IMR-90 (cell line): ENCODE measurements at regions not wholly inside any gene's neighbourhood (a gene's known extent, or its start where the extent isn't known, plus 50 kb on each side); places are given as distances from the start of the nearest gene placed in this dataset.

Experiments
- ATAC-seq: fragments of 200-7000 bp; cut with Tn5 transposase; 2 replicates; pipeline ENCODE4 v1.9.1; 2020; ENCODE audit warnings: low read depth, mild to moderate bottlenecking, moderate library complexity
- BruUV-seq: library from RNA; stranded (reverse); fragments of 400-500 nt; replicated peaks from 2 replicates; lab custom pipeline; 2021; lab: Mats Ljungman, UMichigan
- CTCF ChIA-PET: fragments of 300-600 bp; formaldehyde crosslinking; extraction: SDS; loops from one replicate; lab custom pipeline; 2021; ENCODE audit warnings: antibody characterized with exemption; lab: Yijun Ruan, JAX
- POLR2A ChIA-PET: fragments of 300-600 bp; sonication (Branson Sonifier 250); formaldehyde crosslinking; loops from one replicate; lab custom pipeline; 2022; ENCODE audit warnings: antibody characterized with exemption; ENCODE audit not compliant: unreplicated experiment; lab: Charles Lee
- DNase-seq: peaks from one replicate; pipeline ENCODE4 v3.0.0; 2013
- H2AFZ ChIP-seq: replicated peaks from 2 replicates; pipeline ENCODE3; 2013; ENCODE audit warnings: low read length, mild to moderate bottlenecking; ENCODE audit not compliant: poor library complexity
- H2AK5ac ChIP-seq: 2 replicates; pipeline ENCODE4 v1.6.1; 2013; ENCODE audit warnings: low read depth, low read length, inconsistent platforms
- H2AK9ac ChIP-seq: replicated peaks from 2 replicates; pipeline ENCODE3; 2013; ENCODE audit warnings: mild to moderate bottlenecking, low read depth, low read length, moderate library complexity; ENCODE audit not compliant: poor library complexity
- H2BK120ac ChIP-seq: 2 replicates; pipeline ENCODE4 v1.6.1; 2013; ENCODE audit warnings: low read depth, low read length, inconsistent platforms
- H2BK15ac ChIP-seq: 3 replicates; pipeline ENCODE4 v1.6.1; 2013; ENCODE audit warnings: low read depth, low read length, inconsistent platforms
- H2BK20ac ChIP-seq: 2 replicates; pipeline ENCODE4 v1.6.1; 2013; ENCODE audit warnings: low read depth, mild to moderate bottlenecking, inconsistent platforms, low read length, moderate library complexity
- H2BK5ac ChIP-seq: 2 replicates; pipeline ENCODE4 v1.6.1; 2013; ENCODE audit warnings: mild to moderate bottlenecking, low read depth, low read length, inconsistent platforms; ENCODE audit not compliant: poor library complexity, severe bottlenecking
- H3K14ac ChIP-seq: replicated peaks from 2 replicates; pipeline ENCODE4 v1.6.1; 2013; ENCODE audit warnings: low read depth, low read length, inconsistent platforms
- H3K18ac ChIP-seq: 2 replicates; pipeline ENCODE4 v1.6.1; 2013; ENCODE audit warnings: low read depth, low read length, control low read depth
- H3K23ac ChIP-seq: 2 replicates; pipeline ENCODE4 v1.6.1; 2013; ENCODE audit warnings: low read depth, low read length, inconsistent platforms
- H3K27ac ChIP-seq: 2 replicates; pipeline ENCODE4 v1.5.1; 2013; ENCODE audit warnings: mild to moderate bottlenecking, control low read depth, low read length; ENCODE audit not compliant: insufficient read depth
- H3K27me3 ChIP-seq: 2 replicates; pipeline ENCODE4 v1.6.1; 2013; ENCODE audit warnings: low read length; ENCODE audit not compliant: control insufficient read depth, insufficient read depth
- H3K36me3 ChIP-seq: 2 replicates; pipeline ENCODE4 v1.6.1; 2013; ENCODE audit warnings: low read length, mixed read lengths; ENCODE audit not compliant: control insufficient read depth, insufficient read depth
- H3K4ac ChIP-seq: 2 replicates; pipeline ENCODE4 v1.6.1; 2013; ENCODE audit warnings: low read depth, low read length, inconsistent platforms
- H3K4me1 ChIP-seq: 2 replicates; pipeline ENCODE4 v1.6.1; 2013; ENCODE audit warnings: low read length, mixed read lengths; ENCODE audit not compliant: control insufficient read depth, insufficient read depth
- H3K4me2 ChIP-seq: 2 replicates; pipeline ENCODE4 v1.6.1; 2013; ENCODE audit warnings: low read depth, mild to moderate bottlenecking, control low read depth, low read length, moderate library complexity
- H3K4me3 ChIP-seq: 2 replicates; pipeline ENCODE4 v1.5.1; 2013; ENCODE audit warnings: low read depth, mild to moderate bottlenecking, control low read depth, low read length, moderate library complexity; ENCODE audit not compliant: insufficient read depth
- H3K56ac ChIP-seq: 2 replicates; pipeline ENCODE4 v1.6.1; 2013; ENCODE audit warnings: low read length, inconsistent platforms; ENCODE audit not compliant: insufficient read depth; ENCODE audit errors: extremely low read depth
- H3K79me1 ChIP-seq, 2 experiments: 2 replicates each; pipeline ENCODE4 v1.6.1; 2013; ENCODE audit warnings: low read length in 2 of 2, inconsistent platforms in 1 of 2, low read depth in 1 of 2
- H3K9ac ChIP-seq: 2 replicates; pipeline ENCODE4 v1.6.1; 2013; ENCODE audit warnings: low read depth, low read length, control low read depth
- H3K9me1 ChIP-seq: 2 replicates; pipeline ENCODE4 v1.6.1; 2013; ENCODE audit warnings: low read length, inconsistent platforms; ENCODE audit not compliant: insufficient read depth
- H3K9me3 ChIP-seq: 2 replicates; pipeline ENCODE4 v1.6.1; 2013; ENCODE audit warnings: low read length; ENCODE audit not compliant: control insufficient read depth, insufficient read depth
- H4K20me1 ChIP-seq: 2 replicates; pipeline ENCODE4 v1.6.1; 2013; ENCODE audit warnings: low read length, inconsistent platforms; ENCODE audit not compliant: insufficient read depth
- H4K5ac ChIP-seq: 2 replicates; pipeline ENCODE4 v1.6.1; 2013; ENCODE audit warnings: mild to moderate bottlenecking, low read depth, low read length, control low read depth
- H4K8ac ChIP-seq, 2 experiments: 2 replicates each; pipeline ENCODE4 v1.6.1; 2013; ENCODE audit warnings: low read depth in 2 of 2, low read length in 2 of 2, control low read depth in 1 of 2, inconsistent platforms in 1 of 2
- H4K91ac ChIP-seq: 2 replicates; pipeline ENCODE4 v1.6.1; 2013; ENCODE audit warnings: low read depth, low read length, inconsistent platforms; ENCODE audit not compliant: insufficient read depth
- BHLHE40 ChIP-seq: fragments of 150-350 bp; IDR thresholded peaks from 2 replicates; pipeline ENCODE4 v1.6.1; 2016; ENCODE audit warnings: mild to moderate bottlenecking, low read depth, low read length
- CEBPB ChIP-seq: IDR thresholded peaks from 2 replicates; pipeline ENCODE4 v1.6.1; 2012; ENCODE audit warnings: low read depth, low read length, improper control_type of control experiment
- CHD1 ChIP-seq: IDR thresholded peaks from 2 replicates; pipeline ENCODE4 v1.6.1; 2012; ENCODE audit warnings: low read depth, low read length, improper control_type of control experiment
- ELK1 ChIP-seq: fragments of 150-350 bp; IDR thresholded peaks from 2 replicates; pipeline ENCODE4 v1.6.1; 2016; ENCODE audit warnings: low read depth, mild to moderate bottlenecking, low read length, moderate library complexity, borderline replicate concordance
- FOS ChIP-seq: fragments of 150-350 bp; IDR thresholded peaks from 2 replicates; pipeline ENCODE4 v1.6.1; 2016; ENCODE audit warnings: low read depth, low read length
- MAFK ChIP-seq: IDR thresholded peaks from 2 replicates; pipeline ENCODE4 v1.6.1; 2012; ENCODE audit warnings: low read depth, low read length, improper control_type of control experiment
- MAZ ChIP-seq: IDR thresholded peaks from 2 replicates; pipeline ENCODE4 v1.6.1; 2012; ENCODE audit warnings: low read depth, mild to moderate bottlenecking, low read length, improper control_type of control experiment, moderate library complexity, borderline replicate concordance
- MXI1 ChIP-seq: IDR thresholded peaks from 2 replicates; pipeline ENCODE4 v1.6.1; 2012; ENCODE audit warnings: low read depth, mild to moderate bottlenecking, low read length, moderate library complexity, borderline replicate concordance
- NFE2L2 ChIP-seq: fragments of 150-350 bp; IDR thresholded peaks from 2 replicates; pipeline ENCODE4 v1.6.1; 2016; ENCODE audit warnings: low read depth, mild to moderate bottlenecking, low read length
- POLR2A ChIP-seq: IDR thresholded peaks from 2 replicates; pipeline ENCODE4 v1.6.1; 2012; ENCODE audit warnings: mild to moderate bottlenecking, low read depth, low read length
- RAD21 ChIP-seq: IDR thresholded peaks from 2 replicates; pipeline ENCODE4 v1.6.1; 2012; ENCODE audit warnings: low read length, improper control_type of control experiment
- RCOR1 ChIP-seq: IDR thresholded peaks from 2 replicates; pipeline ENCODE4 v1.6.1; 2012; ENCODE audit warnings: mild to moderate bottlenecking, low read length, improper control_type of control experiment; ENCODE audit not compliant: insufficient replicate concordance
- RFX5 ChIP-seq: IDR thresholded peaks from 2 replicates; pipeline ENCODE4 v1.8.0; 2012; ENCODE audit warnings: low read depth, mild to moderate bottlenecking, low read length, moderate library complexity
- SMC3 ChIP-seq: fragments of 150-350 bp; IDR thresholded peaks from 2 replicates; pipeline ENCODE4 v1.6.1; 2016; ENCODE audit warnings: low read depth, mild to moderate bottlenecking, antibody characterized with exemption, low read length, moderate library complexity
- USF2 ChIP-seq: fragments of 150-350 bp; IDR thresholded peaks from 2 replicates; pipeline ENCODE4 v1.6.1; 2017; ENCODE audit warnings: mild to moderate bottlenecking, antibody characterized with exemption, low read length, low read depth
- WGBS, 2 experiments: methylation state at CpG; one replicate each; pipeline versions ENCODE4 v1.1.5 to v1.1.7; 2013; ENCODE audit warnings: missing lambda C conversion rate in 2 of 2; ENCODE audit not compliant: insufficient read length in 1 of 2; ENCODE audit errors: extremely low coverage in 2 of 2; 5-methylcytosine and 5-hydroxymethylcytosine counted together
- dilution Hi-C: fragments of 300-500 bp; cut with HindIII; formaldehyde crosslinking; loops from one replicate; pipeline ENCODE4 v1.14.3; 2018; ENCODE audit warnings: low sequenced_read_pairs; ENCODE audit not compliant: unreplicated experiment
- in situ Hi-C: fragments of 300-500 bp; cut with MboI; formaldehyde crosslinking; loops from 3 replicates; pipeline ENCODE4 v1.14.3; 2019; ENCODE audit warnings: low sequenced_read_pairs, inconsistent platforms, mixed read lengths
- intact Hi-C: fragments of 100-400 bp; cut with micrococcal nuclease; formaldehyde crosslinking; loops from 2 replicates; pipeline ENCODE4 v1.10.0; 2022
- TF ChIP-seq, protein P1 (sequence below): conservative IDR thresholded peaks from 2 replicates; pipeline ENCODE4 v1.5.1; 2012; ENCODE audit warnings: mild to moderate bottlenecking, low read depth, low read length, improper control_type of control experiment

DNA sequence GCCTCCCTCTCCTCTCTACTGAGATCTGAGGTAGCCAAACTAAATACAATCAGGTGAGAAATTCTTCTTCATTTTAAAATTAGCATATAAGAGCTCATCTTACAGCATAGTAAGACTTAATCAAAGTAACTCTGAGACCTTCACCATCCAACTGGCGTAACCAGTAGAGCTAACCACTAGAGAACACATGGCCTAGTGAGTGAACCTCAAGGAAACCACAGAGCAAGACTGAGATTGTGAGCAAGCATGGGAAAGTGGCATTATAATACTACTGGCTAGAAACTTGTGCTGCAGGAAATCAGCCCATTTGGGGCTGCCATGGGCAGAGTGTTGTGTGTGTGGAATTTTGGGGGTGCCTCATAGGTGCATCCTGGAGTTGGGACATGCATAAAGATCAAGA is 61.1 kb upstream of the SPHKAP start:
- Histone ChIP-seq H3K79me1 (no peaks in the 10 kb centered on the region), H2AK9ac (no peak overlapping the region), H3K9ac (no peak overlapping the region), H3K23ac (no peak overlapping the region), H3K18ac (no peak overlapping the region), H3K4me3 (no peak overlapping the region), H2BK5ac (no peak overlapping the region), H3K36me3 (no peaks in the 10 kb centered on the region), H4K5ac (no peak overlapping the region), H3K4me1 (no peaks in the 10 kb centered on the region), H3K27ac (no peak overlapping the region), H3K4ac (no peak overlapping the region), H2AK5ac (no peak overlapping the region), H2BK15ac (no peak overlapping the region), H2AFZ (no peak overlapping the region), H3K56ac (no peak overlapping the region), H4K8ac (no peak overlapping the region), H2BK20ac (no peak overlapping the region), H3K27me3 (no peaks in the 10 kb centered on the region), H2BK120ac (no peak overlapping the region), H3K9me3 (peaks cover 10% of the 10 kb centered on the region; the same call in 1 of the 2 replicates), H3K9me1 (no peaks in the 10 kb centered on the region), H3K14ac (no peak overlapping the region), H4K91ac (no peak overlapping the region), H4K20me1 (no peaks in the 10 kb centered on the region), H3K4me2 (no peak overlapping the region)
- no CpG with 5 or more reads among the region's 1 CpG for WGBS, 2 experiments
- in situ Hi-C loops (no loop called here), intact Hi-C loops (no loop called here), dilution Hi-C loops (no loop called here)
- no peak for TF ChIP-seq FOS
- no peak for TF ChIP-seq RFX5
- no peak for TF ChIP-seq POLR2A
- no peak for TF ChIP-seq BHLHE40
- TF ChIP-seq, protein P1, sequence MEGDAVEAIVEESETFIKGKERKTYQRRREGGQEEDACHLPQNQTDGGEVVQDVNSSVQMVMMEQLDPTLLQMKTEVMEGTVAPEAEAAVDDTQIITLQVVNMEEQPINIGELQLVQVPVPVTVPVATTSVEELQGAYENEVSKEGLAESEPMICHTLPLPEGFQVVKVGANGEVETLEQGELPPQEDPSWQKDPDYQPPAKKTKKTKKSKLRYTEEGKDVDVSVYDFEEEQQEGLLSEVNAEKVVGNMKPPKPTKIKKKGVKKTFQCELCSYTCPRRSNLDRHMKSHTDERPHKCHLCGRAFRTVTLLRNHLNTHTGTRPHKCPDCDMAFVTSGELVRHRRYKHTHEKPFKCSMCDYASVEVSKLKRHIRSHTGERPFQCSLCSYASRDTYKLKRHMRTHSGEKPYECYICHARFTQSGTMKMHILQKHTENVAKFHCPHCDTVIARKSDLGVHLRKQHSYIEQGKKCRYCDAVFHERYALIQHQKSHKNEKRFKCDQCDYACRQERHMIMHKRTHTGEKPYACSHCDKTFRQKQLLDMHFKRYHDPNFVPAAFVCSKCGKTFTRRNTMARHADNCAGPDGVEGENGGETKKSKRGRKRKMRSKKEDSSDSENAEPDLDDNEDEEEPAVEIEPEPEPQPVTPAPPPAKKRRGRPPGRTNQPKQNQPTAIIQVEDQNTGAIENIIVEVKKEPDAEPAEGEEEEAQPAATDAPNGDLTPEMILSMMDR, result no peak
- no peak for TF ChIP-seq MXI1
- no peak for TF ChIP-seq ELK1
- TF ChIP-seq USF2, result no peak
- TF ChIP-seq CEBPB, result no peak
- TF ChIP-seq MAFK, result no peak
- no peak for TF ChIP-seq MAZ
- no peak for TF ChIP-seq RAD21
- no peak for TF ChIP-seq CHD1
- no peak for TF ChIP-seq SMC3
- no peak for TF ChIP-seq NFE2L2
- TF ChIP-seq RCOR1, result no peak
- no TSS peak for BruUV-seq
- CTCF ChIA-PET, result no interaction called here
- ATAC-seq (no peak), DNase-seq (no peak)
- POLR2A ChIA-PET, result no interaction called here
